NT2/D1 (cell line): ENCODE measurements at regions not wholly inside any gene's neighbourhood (a gene's known extent, or its start where the extent isn't known, plus 50 kb on each side); places are given as distances from the start of the nearest gene placed in this dataset.

ENCODE experiments used
- SUZ12 ChIP-seq: IDR thresholded peaks from 2 replicates; pipeline ENCODE4 v1.6.1; 2011; ENCODE audit not compliant: insufficient read length, insufficient read depth; ENCODE audit errors: extremely low read depth
- ZNF274 ChIP-seq: IDR thresholded peaks from 2 replicates; pipeline ENCODE4 v1.6.1; 2011; ENCODE audit warnings: mild to moderate bottlenecking, low read depth, low read length

DNA sequence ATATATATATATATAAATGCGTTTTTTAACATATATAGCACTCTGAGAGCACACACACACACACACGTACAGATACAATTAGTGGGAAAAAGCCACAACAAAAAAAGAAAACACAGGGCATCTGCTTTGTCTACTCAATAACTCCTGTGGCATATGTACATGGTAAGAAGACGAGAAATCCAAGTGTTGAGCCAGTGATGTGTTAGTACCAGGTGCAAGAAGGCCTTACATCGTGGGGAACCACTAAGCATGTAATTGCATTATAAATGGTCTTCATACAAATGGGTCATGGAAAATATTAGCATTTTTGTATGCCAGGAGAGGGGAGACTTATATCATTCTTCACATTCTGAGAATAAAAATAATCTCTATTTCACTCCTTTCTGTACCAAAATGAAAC lies 62.7 kb upstream of the FAM47B start:
- TF ChIP-seq SUZ12, result no peak
- no peak for TF ChIP-seq ZNF274
